GM12878 (cell line): ENCODE measurements at regions not wholly inside any gene's neighbourhood (a gene's known extent, or its start where the extent isn't known, plus 50 kb on each side); places are given as distances from the start of the nearest gene placed in this dataset.

ENCODE experiments used
- ATAC-seq: fragments of 200-7000 bp; cut with Tn5 transposase; 3 replicates; pipeline ENCODE4 v1.9.1; 2020; ENCODE audit warnings: mild to moderate bottlenecking, moderate library complexity
- BruUV-seq: library from RNA; stranded (reverse); fragments of 400-500 nt; replicated peaks from 2 replicates; lab custom pipeline; 2021; lab: Mats Ljungman, UMichigan
- CTCF ChIA-PET: fragments of 300-600 bp; sonication (Branson Sonifier 250); formaldehyde crosslinking; extraction: SDS; loops from one replicate; lab custom pipeline; 2021; ENCODE audit warnings: inconsistent platforms; lab: Yijun Ruan, JAX
- POLR2A ChIA-PET: fragments of 350-600 bp; formaldehyde crosslinking; extraction: SDS; loops from one replicate; lab custom pipeline; 2021; ENCODE audit warnings: inconsistent platforms; lab: Charles Lee
- RAD21 ChIA-PET: fragments of 300-600 bp; sonication (Branson Sonifier 250); formaldehyde crosslinking; loops from one replicate; lab custom pipeline; 2023; ENCODE audit warnings: antibody characterized with exemption; ENCODE audit not compliant: unreplicated experiment; lab: Charles Lee
- SMC1A ChIA-PET: fragments of 300-600 bp; sonication (Branson Sonifier 250); formaldehyde crosslinking; loops from one replicate; lab custom pipeline; 2023; ENCODE audit not compliant: unreplicated experiment, uncharacterized antibody; lab: Charles Lee
- DNase-seq: peaks from one replicate; pipeline ENCODE4 v3.0.0-alpha.2; 2011; ENCODE audit warnings: low read depth, low spot score
- FAIRE-seq: peaks from 3 replicates; lab custom pipeline; 2011; peaks lifted over from hg19 to GRCh38; lab: Jason Lieb, UNC
- H2AFZ ChIP-seq: 2 replicates; pipeline ENCODE4 v1.6.0; 2011; ENCODE audit warnings: low read depth, low read length, control low read depth; ENCODE audit not compliant: control insufficient read depth
- H3K27ac ChIP-seq: 2 replicates; pipeline ENCODE4 v1.5.1; 2011; ENCODE audit warnings: control low read depth; ENCODE audit not compliant: control insufficient read depth, insufficient read depth
- H3K27me3 ChIP-seq, 2 experiments: replicated peaks in 1 of 2; 2 replicates each; pipeline versions ENCODE4 v1.6.0 to v1.6.1; 2011; ENCODE audit warnings: low read length in 1 of 2; ENCODE audit not compliant: control insufficient read depth in 2 of 2, insufficient read depth in 2 of 2
- H3K36me3 ChIP-seq, 2 experiments: 2 replicates each; pipeline ENCODE4 v1.5.1; 2011; ENCODE audit warnings: low read length in 1 of 2; ENCODE audit not compliant: control insufficient read depth in 2 of 2, insufficient read depth in 2 of 2
- H3K4me1 ChIP-seq: 2 replicates; pipeline ENCODE4 v1.6.1; 2011; ENCODE audit warnings: mild to moderate bottlenecking, low read length, moderate library complexity, mixed read lengths; ENCODE audit not compliant: control insufficient read depth, insufficient read depth
- H3K4me2 ChIP-seq: 2 replicates; pipeline ENCODE4 v1.6.0; 2011; ENCODE audit warnings: control low read depth; ENCODE audit not compliant: control insufficient read depth, insufficient read depth
- H3K4me3 ChIP-seq: fragments of 200-600 bp; sonication (generic); 2 replicates; pipeline ENCODE4 v1.5.1; 2016
- H3K79me2 ChIP-seq: 2 replicates; pipeline ENCODE4 v1.6.0; 2011; ENCODE audit warnings: low read length; ENCODE audit not compliant: control insufficient read depth, insufficient read depth
- H3K9ac ChIP-seq: 2 replicates; pipeline ENCODE4 v1.8.0; 2011; ENCODE audit warnings: low read length, control low read depth, mixed read lengths; ENCODE audit not compliant: control insufficient read depth, insufficient read depth
- H3K9me3 ChIP-seq: replicated peaks from 3 replicates; pipeline ENCODE4 v1.5.1; 2011; ENCODE audit warnings: mild to moderate bottlenecking, low read length; ENCODE audit not compliant: control insufficient read depth, insufficient read depth
- H4K20me1 ChIP-seq: 2 replicates; pipeline ENCODE4 v1.6.0; 2011; ENCODE audit not compliant: control insufficient read depth, insufficient read depth
- ATF3 ChIP-seq: IDR thresholded peaks from 2 replicates; pipeline ENCODE4 v1.6.1; 2011; ENCODE audit warnings: low read depth, mild to moderate bottlenecking, low read length, moderate library complexity, borderline replicate concordance; ENCODE audit errors: extremely low read depth
- BCL11A ChIP-seq: IDR thresholded peaks from 2 replicates; pipeline ENCODE4 v1.6.1; 2011; ENCODE audit warnings: low read depth, low read length
- EGR1 ChIP-seq, 2 experiments: IDR thresholded peaks; 1 replicate in 1 of 2; 2 replicates in 1 of 2; pipeline ENCODE4 v1.6.1; 2011 to 2012; ENCODE audit warnings: low read depth in 2 of 2, low read length in 2 of 2, borderline replicate concordance in 1 of 2, mild to moderate bottlenecking in 1 of 2, moderate library complexity in 1 of 2
- ELK1 ChIP-seq: IDR thresholded peaks from 2 replicates; pipeline ENCODE4 v1.6.1; 2012; ENCODE audit warnings: low read depth, low read length, improper control_type of control experiment
- ESRRA ChIP-seq: IDR thresholded peaks from 2 replicates; pipeline ENCODE4 v1.6.1; 2012; ENCODE audit warnings: mild to moderate bottlenecking, low read length, improper control_type of control experiment
- KAT2A ChIP-seq: conservative IDR thresholded peaks from 2 replicates; pipeline ENCODE4 v1.6.1; 2011; ENCODE audit warnings: low read depth, low read length; ENCODE audit not compliant: control insufficient read depth
- MTA3 ChIP-seq: IDR thresholded peaks from 2 replicates; pipeline ENCODE4 v1.6.1; 2012; ENCODE audit warnings: low read length, inconsistent platforms, borderline replicate concordance
- POLR2A ChIP-seq: IDR thresholded peaks from 2 replicates; pipeline ENCODE4 v1.6.1; 2011; ENCODE audit warnings: low read depth, mild to moderate bottlenecking, low read length
- SUPT20H ChIP-seq: IDR thresholded peaks from 2 replicates; pipeline ENCODE4 v1.6.1; 2011; ENCODE audit warnings: low read depth, mild to moderate bottlenecking, low read length, moderate library complexity, borderline replicate concordance; ENCODE audit not compliant: control insufficient read depth
- USF1 ChIP-seq: IDR thresholded peaks from 2 replicates; pipeline ENCODE4 v1.6.1; 2011; ENCODE audit warnings: borderline replicate concordance, low read depth, mild to moderate bottlenecking, moderate library complexity, mixed read lengths, low read length; ENCODE audit not compliant: insufficient read depth; ENCODE audit errors: extremely low read length
- ZBTB11 ChIP-seq: fragments of 450-650 bp; formaldehyde crosslinking; IDR thresholded peaks from 2 replicates; pipeline ENCODE4 v1.5.0; 2022; ENCODE audit warnings: mild to moderate bottlenecking, missing genetic modification characterization
- ZNF622 ChIP-seq: fragments of 450-650 bp; IDR thresholded peaks from 2 replicates; pipeline ENCODE4 v1.6.1; 2017; ENCODE audit warnings: mild to moderate bottlenecking, inconsistent platforms
- WGBS: methylation state at CpG from one replicate; pipeline ENCODE4 v1.1.6; 2016; ENCODE audit warnings: low lambda C conversion rate; ENCODE audit not compliant: insufficient replicate concordance, insufficient coverage; ENCODE audit errors: missing lambda C conversion rate; 5-methylcytosine and 5-hydroxymethylcytosine counted together
- in situ Hi-C: fragments of 300-500 bp; cut with MboI; formaldehyde crosslinking; loops from 9 replicates; pipeline ENCODE4 v1.14.3; 2018; ENCODE audit warnings: mixed read lengths
- intact Hi-C: fragments of 100-400 bp; cut with micrococcal nuclease; formaldehyde crosslinking; loops from one replicate; pipeline ENCODE4 v1.14.2; 2022; ENCODE audit not compliant: unreplicated experiment

- H3K4me3 ChIP-seq: no peak overlapping the region
- BruUV-seq: no TSS peak
- H3K4me1 ChIP-seq: no peaks in the 10 kb centered on the region
- H3K9me3 ChIP-seq: no peaks in the 10 kb centered on the region
- in situ Hi-C loops: no loop called here
- POLR2A ChIA-PET: no interaction called here
- no peak overlapping the region for H2AFZ ChIP-seq
- no peak for TF ChIP-seq ESRRA
- TF ChIP-seq ELK1: no peak
- no peak for TF ChIP-seq KAT2A
- TF ChIP-seq POLR2A: no peak
- TF ChIP-seq ATF3: no peak
- no peak for TF ChIP-seq BCL11A
- TF ChIP-seq, all 136 proteins: peak for 0
- WGBS: 34% methylated on average over 3 of the region's 3 CpGs
- peaks cover 0 to 6% of the 10 kb centered on the region in 2 experiments; a peak in 1 of 4 replicates for H3K27me3 ChIP-seq
- no peak overlapping the region for H3K27ac ChIP-seq
- no peak for FAIRE-seq
- ATAC-seq: no peak
- no peaks in the 10 kb centered on the region for H4K20me1 ChIP-seq
- SMC1A ChIA-PET: no interaction called here
- intact Hi-C loops: no loop called here
- H3K4me2 ChIP-seq: no peak overlapping the region
- H3K79me2 ChIP-seq: no peaks in the 10 kb centered on the region
- RAD21 ChIA-PET: no interaction called here
- H3K9ac ChIP-seq: no peak overlapping the region
- H3K36me3 ChIP-seq: no peaks in the 10 kb centered on the region
- DNase-seq: no peak
- CTCF ChIA-PET: no interaction called here
Observed at GRCh38 chr1:172951730-172952365, 98.9 kb downstream of the TNFSF18 start.

- Histone ChIP-seq H3K27me3 (peaks cover 0 to 6% of the 10 kb centered on the region in 2 experiments; a peak in 1 of 4 replicates), H3K9me3 (no peaks in the 10 kb centered on the region), H3K4me1 (no peaks in the 10 kb centered on the region), H3K4me2 (no peak overlapping the region), H3K4me3 (no peak overlapping the region), H3K79me2 (no peaks in the 10 kb centered on the region), H3K36me3 (no peaks in the 10 kb centered on the region), H4K20me1 (no peaks in the 10 kb centered on the region), H3K9ac (no peak overlapping the region), H3K27ac (no peak overlapping the region), H2AFZ (no peak overlapping the region)
- SMC1A ChIA-PET: no interaction called here
- RAD21 ChIA-PET: no interaction called here
- CTCF ChIA-PET: no interaction called here
- BruUV-seq: no TSS peak
- FAIRE-seq: no peak
- POLR2A ChIA-PET: no interaction called here
- no peak for ATAC-seq
- DNase-seq: no peak
- in situ Hi-C loops (no loop called here), intact Hi-C loops (no loop called here)
- TF ChIP-seq EGR1 (IDR thresholded peaks at IDR 0.05; ENCODE audit: borderline replicate concordance in 1 of 2, low read depth in 2 of 2, low read length in 2 of 2) (no peak), USF1 (no peak), SUPT20H (no peak), ZNF622 (no peak), ZBTB11 (CRISPR knock-in tag) (no peak), MTA3 (no peak)
Observed at GRCh38 chr1:172952516-172952915, 98.2 kb downstream of the TNFSF18 start.
